ENCODE measurements at regions not wholly inside any gene's neighbourhood (a gene's known extent, or its start where the extent isn't known, plus 50 kb on each side); places are given as distances from the start of the nearest gene placed in this dataset.
"Not testable (repeated sequence)": the region's sequence is repeated elsewhere in the genome, so short reads cannot be mapped to it uniquely, and the experiment has no call there.

DNA sequence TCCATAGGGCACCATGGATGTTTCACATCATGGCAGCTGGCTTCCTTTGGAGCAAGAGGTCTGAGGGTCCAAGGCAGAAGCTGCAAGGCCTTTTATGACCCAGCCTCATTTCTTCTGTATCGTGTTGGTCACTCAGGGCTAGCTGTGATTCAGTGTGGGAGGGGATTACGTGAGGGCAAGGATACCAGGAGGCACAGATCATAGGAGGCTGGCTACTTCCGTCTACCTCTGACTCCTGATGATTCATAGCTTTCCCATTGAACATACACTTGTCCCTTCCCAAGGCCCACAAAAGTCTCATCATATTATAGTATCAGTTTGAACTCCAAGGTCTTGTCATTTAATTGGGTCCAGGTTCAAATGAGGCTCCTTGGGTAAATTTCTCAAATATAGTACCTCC, 135.3 kb upstream of the ZBED5 start:
- intact Hi-C loops (cut with DNase I), result no loop called here
- ATAC-seq, result no peak
- DNase-seq, result no peak

GRCh38 chr11:10991393-10991792, 133.5 kb upstream of the ZBED5 start:
- ATAC-seq, result no peak

GRCh38 chr11:10990637-10991193, 132.9 kb upstream of the ZBED5 start:
- intact Hi-C loops (cut with DNase I), result no loop called here
- ATAC-seq (peak in 1 of 2 donors; percentile 49), DNase-seq (no peak)

More at GRCh38 chr11:10991393-10991792, 133.5 kb upstream of the ZBED5 start:
- no peak for DNase-seq
- intact Hi-C loops (cut with DNase I), result no loop called here

GRCh38 chr11:10990160-10990559, 132.3 kb upstream of the ZBED5 start:
- intact Hi-C loops (cut with DNase I), result no loop called here
- ATAC-seq (no peak), DNase-seq (no peak)

DNA sequence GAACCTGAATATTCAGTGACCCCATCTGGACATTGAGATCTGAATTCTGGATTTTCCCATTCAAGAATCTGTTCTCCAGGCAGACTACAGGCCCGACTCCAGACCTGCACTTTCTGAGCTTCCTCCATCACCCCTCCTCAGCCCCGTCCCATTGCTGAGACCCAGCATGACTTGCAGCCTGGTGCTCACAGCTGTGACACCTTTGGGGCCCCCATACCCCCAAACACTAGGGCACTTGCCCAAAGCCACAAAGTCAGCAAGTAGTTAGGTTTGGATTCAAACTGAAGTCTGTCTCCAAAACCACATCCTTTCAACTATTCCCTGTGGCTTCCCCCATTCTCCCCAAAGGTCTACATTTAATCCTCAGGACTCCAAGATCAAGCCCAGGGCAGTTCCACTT, 128.2 kb upstream of the ZBED5 start:
- no peak for ATAC-seq

GRCh38 chr11:10984742-10985141, 126.9 kb upstream of the ZBED5 start:
- DNase-seq, result no peak
- intact Hi-C loops (cut with DNase I), result no loop called here
- no peak for ATAC-seq

More for the DNA sequence above, 128.2 kb upstream of the ZBED5 start:
- no peak for DNase-seq
- intact Hi-C loops (cut with DNase I), result no loop called here

- ATAC-seq (no peak), DNase-seq (no peak)
- intact Hi-C loops (cut with DNase I), result no loop called here
Observed at GRCh38 chr11:10984250-10984649, 126.4 kb upstream of the ZBED5 start.

GRCh38 chr11:10982704-10983510, 125.1 kb upstream of the ZBED5 start:
- ATAC-seq, result peak; percentile 76 to 80
- intact Hi-C loops (cut with DNase I), result no loop called here
- no peak for DNase-seq

DNA sequence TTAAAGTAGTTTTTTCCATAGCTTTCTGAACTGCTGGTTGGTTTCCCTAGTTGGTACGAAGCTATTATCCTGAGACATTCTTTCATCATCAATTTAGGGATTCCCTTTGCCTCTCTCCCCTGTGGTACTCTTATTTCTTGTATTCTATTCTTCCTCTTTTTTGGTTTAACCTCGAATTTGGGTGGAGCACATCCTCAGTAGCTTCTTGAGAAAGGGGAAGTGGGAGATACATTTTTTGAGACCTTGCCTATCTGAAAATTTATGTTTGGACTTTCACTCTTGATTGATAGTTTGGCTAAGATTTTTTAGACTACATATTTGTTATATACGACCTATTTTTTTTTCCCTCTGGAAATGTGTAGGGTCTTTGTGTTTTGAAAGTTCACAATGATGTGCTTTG, 121.7 kb upstream of the ZBED5 start:
- intact Hi-C loops (cut with DNase I), result no loop called here

DNA sequence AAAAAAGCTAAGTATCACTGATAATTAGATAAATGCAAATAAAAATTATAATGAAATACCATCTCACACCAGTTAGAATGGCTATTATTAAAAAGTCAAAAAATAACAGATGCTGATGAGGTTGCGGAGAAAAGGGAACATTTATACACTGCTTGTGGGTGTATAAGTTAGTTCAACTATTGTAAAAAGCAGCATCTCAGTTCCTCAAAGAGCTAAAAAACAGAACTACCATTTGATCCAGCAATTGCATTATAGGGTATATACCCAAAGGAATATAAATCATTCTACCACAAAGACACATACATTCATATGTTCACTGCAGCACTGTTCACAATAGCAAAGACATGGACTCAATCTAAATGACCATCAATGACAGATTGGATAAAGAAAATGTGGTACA, 120.3 kb upstream of the ZBED5 start:
- DNase-seq, result no peak
- ATAC-seq, result no peak
- intact Hi-C loops (cut with DNase I), result no loop called here

More for the DNA sequence above, 121.7 kb upstream of the ZBED5 start:
- no peak for ATAC-seq
- DNase-seq, result no peak

- intact Hi-C loops (cut with DNase I), result no loop called here
- DNase-seq (no peak), ATAC-seq (peak in 1 of 2 donors; percentile 45)
Observed at GRCh38 chr11:10975287-10975721, 117.5 kb upstream of the ZBED5 start.

DNA sequence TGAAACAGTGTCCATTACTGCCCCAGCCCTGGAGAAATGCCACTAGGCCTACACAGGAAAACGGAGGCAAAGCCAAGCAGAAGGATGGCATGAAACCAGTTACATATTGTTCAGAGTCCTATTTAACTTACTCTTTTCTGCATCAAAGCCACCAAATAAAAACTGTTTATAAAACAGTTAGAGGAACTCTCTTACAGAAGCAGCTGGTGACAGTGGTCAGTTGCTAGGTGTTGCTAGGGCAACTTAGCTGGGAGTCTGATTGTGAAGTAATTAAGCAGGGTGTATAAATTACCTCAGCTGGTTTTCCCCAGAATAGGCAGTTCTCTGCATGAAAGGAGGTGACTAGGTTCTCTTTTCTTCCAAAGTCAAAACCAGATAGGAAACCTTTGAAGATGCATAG, 115.6 kb upstream of the ZBED5 start:
- intact Hi-C loops (cut with DNase I), result no loop called here
- ATAC-seq (no peak), DNase-seq (no peak)

DNA sequence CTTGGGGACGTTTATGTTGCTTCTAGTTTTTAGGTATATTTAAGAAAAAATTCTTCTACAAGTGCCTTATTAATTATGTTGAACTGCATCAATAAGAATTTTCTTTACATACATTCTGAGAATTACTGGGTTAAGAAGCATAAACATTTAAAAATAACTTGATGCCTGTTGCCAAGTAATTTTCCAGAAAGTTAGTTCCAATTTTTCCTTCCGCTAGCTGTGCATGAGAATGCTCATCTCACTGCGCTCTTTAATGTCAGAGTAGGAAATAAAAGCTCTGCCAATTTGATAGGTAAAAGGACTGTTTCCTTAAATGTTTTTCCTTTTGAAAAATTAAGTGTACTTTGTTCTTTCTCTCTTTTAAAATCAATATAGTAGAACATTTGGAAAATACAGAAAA, 113.1 kb upstream of the ZBED5 start:
- intact Hi-C loops (cut with DNase I), result no loop called here
- DNase-seq (no peak), ATAC-seq (no peak)

DNA sequence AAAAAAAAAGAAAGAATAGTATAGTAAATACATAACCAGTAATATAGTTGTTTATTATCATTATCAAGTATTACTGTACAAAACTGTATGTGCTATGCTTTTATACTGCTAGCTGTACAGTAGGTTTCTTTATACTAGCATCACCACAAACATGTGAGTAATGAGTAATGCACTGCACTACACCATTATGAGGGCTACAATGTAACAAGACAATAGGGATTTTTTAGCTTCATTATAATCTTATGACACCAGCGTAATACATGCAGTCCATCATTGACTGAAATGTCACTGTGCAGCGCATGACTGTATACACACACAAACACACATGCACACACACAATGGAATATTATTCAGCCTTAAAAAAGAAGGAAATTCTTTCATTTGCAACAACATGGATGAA, 111.5 kb upstream of the ZBED5 start:
- ATAC-seq, result no peak
- DNase-seq, result no peak
- intact Hi-C loops (cut with DNase I), result no loop called here

- DNase-seq; ATAC-seq; intact Hi-C loops (cut with DNase I): not testable (repeated sequence)
Observed at GRCh38 chr11:10956884-10957283, 99.0 kb upstream of the ZBED5 start.

DNA sequence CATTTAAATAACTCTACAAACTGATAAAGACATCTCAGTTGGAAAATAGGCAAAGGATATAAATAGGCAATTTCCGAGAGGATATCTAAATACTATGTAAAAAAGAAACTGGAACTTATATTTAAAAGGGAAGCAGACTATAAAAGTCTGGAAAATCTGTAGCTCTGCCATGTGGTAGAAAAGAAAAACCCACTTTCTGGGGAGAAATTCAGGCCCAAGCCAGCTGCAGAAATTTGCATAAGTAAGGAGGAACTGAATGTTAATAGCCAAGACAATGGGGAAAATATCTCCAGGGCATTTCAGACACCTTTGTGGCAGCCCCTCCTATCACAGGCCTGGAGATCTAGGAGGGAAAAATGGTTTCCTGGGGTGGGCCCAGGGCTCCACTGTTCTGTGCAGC, 97.8 kb upstream of the ZBED5 start:
- no peak for ATAC-seq
- no peak for DNase-seq
- intact Hi-C loops (cut with DNase I), result no loop called here

DNA sequence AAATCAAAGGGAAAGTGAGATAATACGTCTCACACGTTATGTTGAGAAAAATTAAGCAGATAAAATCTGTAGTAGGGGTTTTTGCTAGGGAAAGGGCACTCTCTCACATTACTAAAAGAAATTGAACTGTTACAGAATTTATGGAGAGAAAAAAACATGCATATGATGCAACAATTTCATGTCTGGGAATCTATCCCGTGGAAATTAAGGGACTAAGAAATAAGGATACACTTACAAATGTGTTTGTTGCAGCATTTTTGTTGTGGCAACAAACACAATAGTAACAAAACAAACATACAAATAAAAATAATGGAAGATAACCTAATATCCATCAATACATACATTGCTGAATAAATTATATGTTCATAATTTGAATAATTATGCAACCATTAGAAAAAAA, 96.3 kb upstream of the ZBED5 start:
- DNase-seq, result no peak
- intact Hi-C loops (cut with DNase I), result no loop called here
- ATAC-seq, result no peak

GRCh38 chr11:10952872-10953271, 95.0 kb upstream of the ZBED5 start:
- DNase-seq (no peak), ATAC-seq (no peak)
- intact Hi-C loops (cut with DNase I), result no loop called here

DNA sequence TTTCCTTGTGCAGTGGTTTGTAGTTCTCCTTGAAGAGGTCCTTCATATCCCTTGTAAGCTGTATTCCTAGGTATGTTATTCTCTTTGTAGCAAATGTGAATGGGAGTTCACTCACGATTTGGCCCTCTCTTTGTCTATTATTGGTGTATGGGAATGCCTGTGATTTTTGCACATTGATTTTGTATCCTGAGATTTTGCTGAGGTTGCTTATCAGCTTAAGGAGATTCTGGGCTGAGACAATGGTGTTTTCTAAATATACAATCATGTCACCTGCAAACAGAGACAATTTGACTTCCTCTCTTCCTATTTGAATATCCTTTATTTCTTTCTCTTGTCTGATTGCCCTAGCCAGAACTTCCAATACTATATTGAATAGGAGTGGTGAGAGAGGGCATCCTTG, 90.1 kb upstream of the ZBED5 start:
- ATAC-seq; intact Hi-C loops (cut with DNase I); DNase-seq: not testable (repeated sequence)

DNA sequence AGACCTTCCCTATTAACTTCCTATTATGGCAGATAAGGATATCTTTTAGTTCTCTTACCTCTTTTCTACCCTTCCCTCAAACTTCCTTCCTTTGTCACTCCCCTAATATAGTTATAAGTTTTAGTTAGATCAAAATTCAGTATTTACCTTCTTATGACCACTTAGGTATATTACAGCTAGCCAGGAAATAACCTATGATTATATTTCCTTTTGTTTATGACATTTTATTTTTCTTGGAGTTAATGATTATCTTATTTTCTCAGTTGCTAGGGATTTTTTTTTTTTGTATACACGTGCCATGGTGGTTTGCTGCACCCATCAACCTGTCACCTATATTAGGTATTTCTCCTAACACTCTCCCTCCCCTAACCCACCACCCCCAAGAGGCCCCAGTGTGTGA, 88.2 kb upstream of the ZBED5 start:
- ATAC-seq (no peak), DNase-seq (no peak)
- intact Hi-C loops (cut with DNase I), result no loop called here

GRCh38 chr11:10945196-10945595, 87.3 kb upstream of the ZBED5 start:
- no peak for ATAC-seq
- intact Hi-C loops (cut with DNase I), result no loop called here
- no peak for DNase-seq

Measured in left cardiac atrium (tissue), 4 donors.